Sciatic nerve (tissue), 2 donors: ENCODE measurements at regions not wholly inside any gene's neighbourhood (a gene's known extent, or its start where the extent isn't known, plus 50 kb on each side); places are given as distances from the start of the nearest gene placed in this dataset.

ENCODE experiments used
- ATAC-seq: fragments of 200-7000 bp; cut with Tn5 transposase; one replicate; pipeline ENCODE4 v1.9.1; 2020; ENCODE audit warnings: mild to moderate bottlenecking, moderate library complexity
- DNase-seq: peaks from one replicate; pipeline ENCODE4 v3.0.0-alpha.2; 2020; ENCODE audit warnings: low spot score
- intact Hi-C: fragments of 100-400 bp; cut with DNase I; formaldehyde crosslinking; loops from one replicate; pipeline ENCODE4 v1.14.2; 2022
- donor health status: DM: no; HTN: no; CAD: no.
- donor health status: DM: no; HTN: no; CAD: no.

GRCh38 chr13:99659226-99659625 is 158.0 kb downstream of the TM9SF2 start:
- DNase-seq = no peak
- intact Hi-C loops = loop anchor here (10.0 kb wide), 1 partner anchor 576 kb away; no protein-coding TSS in a partner anchor
- no peak for ATAC-seq

DNA sequence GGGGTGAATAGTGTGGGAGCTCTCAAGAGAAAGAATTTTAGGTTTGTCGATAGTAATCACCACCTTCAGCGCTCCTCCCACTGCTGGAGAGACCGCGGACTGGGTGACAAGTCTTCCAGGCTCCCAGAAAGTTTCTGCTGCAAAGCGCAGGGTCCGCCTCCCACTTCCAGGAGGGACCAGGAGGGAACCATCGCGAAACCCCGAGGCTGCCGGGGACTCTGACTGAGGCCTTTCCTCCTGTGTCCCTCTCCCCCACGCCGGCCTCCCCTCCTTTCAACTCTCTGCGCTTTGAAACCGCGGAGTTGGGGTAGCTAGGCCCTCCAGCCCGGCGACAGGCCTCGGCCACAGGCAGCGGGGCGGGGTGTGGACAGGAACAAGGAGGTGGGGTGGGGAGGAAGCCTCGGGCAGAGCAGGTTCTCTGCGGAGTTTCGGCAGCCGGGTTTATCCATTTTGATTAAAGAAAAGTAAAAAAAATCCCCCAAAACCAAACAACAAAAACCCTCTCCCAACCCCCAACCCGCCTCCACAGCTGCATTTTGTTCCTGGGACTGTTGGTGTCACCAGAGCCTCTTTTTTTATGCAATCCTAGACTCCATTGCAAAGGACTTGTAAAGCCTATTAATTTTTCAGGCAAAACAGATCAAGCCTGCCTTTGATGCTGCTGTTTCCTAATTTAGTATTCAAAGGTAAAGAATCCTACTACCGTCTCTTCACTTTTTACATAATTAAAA is 157.2 kb downstream of the TM9SF2 start:
- DNase-seq (peak; percentile 74), ATAC-seq (peak; percentile 86)
- intact Hi-C loops = loop anchor here (10.0 kb wide), 1 partner anchor 576 kb away; no protein-coding TSS in a partner anchor

GRCh38 chr13:99657848-99658260 is 156.6 kb downstream of the TM9SF2 start:
- ATAC-seq = peak; percentile 63
- DNase-seq = peak; percentile 67
- intact Hi-C loops = loop anchor here (10.0 kb wide), 1 partner anchor 577 kb away; no protein-coding TSS in a partner anchor

DNA sequence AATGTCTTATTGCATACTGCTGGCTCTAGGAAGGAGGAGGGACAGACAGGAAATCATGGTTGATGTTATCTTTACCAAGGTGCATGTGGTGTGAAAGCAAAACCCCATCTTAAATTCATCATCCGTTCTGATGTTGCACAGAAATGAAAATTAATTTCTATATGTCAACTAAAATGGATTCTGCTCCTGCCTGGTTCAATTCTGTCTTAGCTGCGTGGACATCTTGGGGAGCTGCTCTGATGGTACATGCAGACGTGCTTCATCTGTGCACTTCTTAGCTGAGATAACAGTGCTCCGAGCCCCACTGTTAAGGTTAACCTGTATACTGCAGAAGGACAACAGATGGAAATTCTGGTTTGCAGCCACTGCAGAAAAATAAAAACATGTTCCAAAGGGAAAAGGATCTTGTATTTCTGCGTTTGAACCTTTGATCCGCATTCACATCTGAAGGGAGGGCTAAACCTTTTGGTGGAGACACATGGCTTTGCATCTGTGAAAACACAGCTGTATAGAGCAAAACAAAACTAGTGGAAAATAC is 155.6 kb downstream of the TM9SF2 start:
- intact Hi-C loops = loop anchor here (10.0 kb wide), 1 partner anchor 578 kb away; no protein-coding TSS in a partner anchor
- DNase-seq = no peak
- no peak for ATAC-seq

GRCh38 chr13:99656092-99656745 is 154.9 kb downstream of the TM9SF2 start:
- peak; percentile 79 for ATAC-seq
- intact Hi-C loops = loop anchor here (10.0 kb wide), 1 partner anchor 579 kb away; no protein-coding TSS in a partner anchor
- peak; percentile 91 for DNase-seq

- no peak for ATAC-seq
- no peak for DNase-seq
- intact Hi-C loops = loop anchor here (10.0 kb wide), 1 partner anchor 579 kb away; no protein-coding TSS in a partner anchor
Observed at GRCh38 chr13:99655351-99656091, 154.2 kb downstream of the TM9SF2 start.

DNA sequence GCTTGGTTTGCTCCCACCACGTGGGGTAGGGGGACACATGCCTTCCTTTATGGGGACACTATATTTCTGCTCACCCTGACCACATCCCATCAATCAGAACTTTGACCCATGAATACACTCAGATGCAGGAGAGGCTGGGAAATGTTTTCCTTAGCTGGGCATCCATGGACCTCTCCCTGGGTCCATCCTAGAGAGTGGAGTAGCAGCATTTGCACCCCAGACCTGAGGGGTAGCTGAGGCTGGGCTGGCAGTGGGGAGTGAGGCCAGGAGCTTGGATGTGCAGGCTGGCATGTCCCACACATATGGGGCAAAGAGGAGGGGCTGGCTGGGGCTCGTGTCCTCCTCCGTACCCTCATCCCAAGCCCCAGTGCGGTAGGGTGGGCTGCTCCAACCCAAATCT is 152.8 kb downstream of the TM9SF2 start:
- ATAC-seq = no peak
- intact Hi-C loops = loop anchor here (10.0 kb wide), 1 partner anchor 581 kb away; no protein-coding TSS in a partner anchor
- DNase-seq = no peak

- intact Hi-C loops = loop anchor here (10.0 kb wide), 1 partner anchor 581 kb away; no protein-coding TSS in a partner anchor
Observed at GRCh38 chr13:99653526-99653925, 152.3 kb downstream of the TM9SF2 start.

DNA sequence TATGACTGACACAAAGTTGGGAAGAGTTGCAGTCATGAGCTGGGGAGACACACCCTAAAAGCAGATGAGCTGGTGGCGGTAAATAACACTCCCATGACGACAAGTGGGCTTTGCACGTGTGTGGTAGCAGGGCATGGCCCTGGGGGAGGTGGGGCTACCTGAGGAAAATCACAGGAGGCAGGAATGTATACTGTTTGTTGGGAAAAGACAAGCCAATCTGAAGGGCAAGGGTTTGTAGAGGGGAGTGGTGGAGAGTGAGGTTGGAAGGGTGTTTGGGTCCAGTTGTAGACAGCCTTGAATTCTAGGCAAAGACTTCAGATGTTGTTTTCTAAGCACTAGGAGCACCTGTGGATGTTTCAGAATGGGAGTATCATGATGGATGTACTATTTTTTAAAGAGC is 151.6 kb downstream of the TM9SF2 start:
- ATAC-seq = no peak
- intact Hi-C loops = loop anchor here (10.0 kb wide), 1 partner anchor 582 kb away; no protein-coding TSS in a partner anchor
- DNase-seq = no peak

More at GRCh38 chr13:99653526-99653925, 152.3 kb downstream of the TM9SF2 start:
- DNase-seq = no peak
- no peak for ATAC-seq

- DNase-seq = no peak
- no peak for ATAC-seq
- intact Hi-C loops = loop anchor here (10.0 kb wide), 1 partner anchor 583 kb away; no protein-coding TSS in a partner anchor
Observed at GRCh38 chr13:99652141-99652540, 150.9 kb downstream of the TM9SF2 start.

GRCh38 chr13:99651016-99651415 is 149.7 kb downstream of the TM9SF2 start:
- intact Hi-C loops = loop anchor here (10.0 kb wide), 1 partner anchor 584 kb away; no protein-coding TSS in a partner anchor
- no peak for ATAC-seq

GRCh38 chr13:99650410-99650809 is 149.1 kb downstream of the TM9SF2 start:
- intact Hi-C loops = loop anchor here (10.0 kb wide), 1 partner anchor 584 kb away; no protein-coding TSS in a partner anchor
- no peak for DNase-seq
- no peak for ATAC-seq

More at GRCh38 chr13:99651016-99651415, 149.7 kb downstream of the TM9SF2 start:
- no peak for DNase-seq

DNA sequence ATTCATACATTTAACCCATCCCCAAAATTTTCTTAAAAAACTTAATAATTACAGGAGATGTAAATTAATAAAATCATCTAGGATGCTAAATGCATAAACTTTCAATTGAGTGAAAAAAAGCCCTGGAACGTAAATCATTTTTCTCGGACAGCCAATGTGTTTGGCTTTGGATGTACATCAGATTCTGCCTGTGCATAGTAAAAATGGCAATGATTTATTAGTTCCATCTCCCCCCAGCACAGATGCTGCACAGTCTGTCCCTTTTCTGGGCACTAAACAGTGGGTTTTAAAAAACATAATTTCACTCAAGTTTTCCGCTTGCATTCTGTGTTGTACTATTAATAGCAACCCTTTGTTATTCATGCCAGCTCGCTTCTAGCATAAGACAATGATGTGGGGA is 147.7 kb downstream of the TM9SF2 start:
- no peak for DNase-seq
- intact Hi-C loops = no loop called here
- ATAC-seq = no peak

GRCh38 chr13:99648066-99648665 is 146.9 kb downstream of the TM9SF2 start:
- DNase-seq (no peak), ATAC-seq (no peak)
- intact Hi-C loops = no loop called here

DNA sequence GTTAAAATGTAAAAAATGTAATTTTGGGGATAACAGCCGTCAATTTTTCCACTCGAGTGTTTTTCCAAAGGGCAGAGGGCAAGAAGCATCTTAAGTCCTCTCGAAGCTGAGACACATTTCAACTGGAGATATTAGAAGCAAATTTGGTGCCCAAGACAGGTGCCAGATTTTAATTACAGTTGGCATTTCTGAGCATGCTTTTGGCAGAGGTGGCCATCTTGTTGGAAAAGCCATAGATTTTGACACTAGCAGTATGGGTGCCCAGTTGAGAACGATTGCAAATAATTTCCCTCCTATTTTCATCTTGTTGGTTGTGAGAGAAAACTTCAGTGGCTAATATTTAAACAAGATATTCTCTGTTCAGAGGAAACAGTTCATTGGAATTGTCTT is 146.3 kb downstream of the TM9SF2 start:
- ATAC-seq (no peak), DNase-seq (no peak)

GRCh38 chr13:99646866-99647595 is 145.8 kb downstream of the TM9SF2 start:
- intact Hi-C loops = no loop called here
- DNase-seq (no peak), ATAC-seq (no peak)

More for the DNA sequence above, 146.3 kb downstream of the TM9SF2 start:
- intact Hi-C loops = no loop called here

DNA sequence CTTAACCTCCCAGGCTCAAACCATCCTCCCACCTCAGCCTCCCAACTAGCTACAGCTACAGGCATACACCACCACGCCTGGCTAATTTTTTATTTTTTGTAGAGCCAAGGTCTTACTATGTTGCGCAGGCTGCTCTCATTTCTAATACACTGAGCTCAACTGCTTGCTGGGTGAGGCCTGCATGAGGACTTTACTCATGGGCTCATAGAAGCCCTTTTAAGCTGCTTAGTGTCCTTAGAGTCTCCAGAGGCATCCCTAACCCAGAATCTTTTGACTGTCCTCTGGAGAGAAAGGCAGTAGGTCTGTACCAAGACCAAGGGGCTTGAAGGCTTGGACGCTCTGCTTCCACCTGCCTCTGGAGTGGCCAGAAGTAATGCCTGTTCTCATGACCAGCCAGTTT is 141.6 kb downstream of the TM9SF2 start:
- intact Hi-C loops = no loop called here
- DNase-seq = no peak
- no peak for ATAC-seq

GRCh38 chr13:99642006-99642405 is 140.7 kb downstream of the TM9SF2 start:
- DNase-seq (no peak), ATAC-seq (no peak)
- intact Hi-C loops = no loop called here
